VCaP (cell line): ENCODE measurements at regions not wholly inside any gene's neighbourhood (a gene's known extent, or its start where the extent isn't known, plus 50 kb on each side); places are given as distances from the start of the nearest gene placed in this dataset.
"Not testable (repeated sequence)": the region's sequence is repeated elsewhere in the genome, so short reads cannot be mapped to it uniquely, and the experiment has no call there.

Experiments used
- H3K27ac ChIP-seq: fragments of 450-650 bp; 2 replicates; pipeline ENCODE4 v1.5.1; 2017
- CTCF ChIP-seq: fragments of 450-650 bp; conservative IDR thresholded peaks from 2 replicates; pipeline ENCODE4 v1.5.1; 2017; ENCODE audit warnings: mild to moderate bottlenecking, moderate library complexity

- no peak overlapping the region for H3K27ac ChIP-seq
- no peak for TF ChIP-seq CTCF
Measured at GRCh38 chr12:71315328-71315985, 124.1 kb upstream of the LGR5 start.

GRCh38 chr12:71312768-71313403 is 126.7 kb upstream of the LGR5 start:
- H3K27ac ChIP-seq = no peak overlapping the region
- TF ChIP-seq CTCF = no peak

- not testable (repeated sequence) for H3K27ac ChIP-seq
Measured at GRCh38 chr12:71311611-71312010, 128.0 kb upstream of the LGR5 start.

- no peak overlapping the region for H3K27ac ChIP-seq
- no peak for TF ChIP-seq CTCF
Measured at GRCh38 chr12:71306808-71307207, 132.8 kb upstream of the LGR5 start.

GRCh38 chr12:71304306-71304705 is 135.3 kb upstream of the LGR5 start:
- no peak overlapping the region for H3K27ac ChIP-seq
- TF ChIP-seq CTCF = no peak

- no peak for TF ChIP-seq CTCF
Measured at GRCh38 chr12:71303199-71303598, 136.4 kb upstream of the LGR5 start.

GRCh38 chr12:71300772-71301675 is 138.6 kb upstream of the LGR5 start:
- TF ChIP-seq CTCF = no peak
- H3K27ac ChIP-seq = no peak overlapping the region

More at GRCh38 chr12:71303199-71303598, 136.4 kb upstream of the LGR5 start:
- no peak overlapping the region for H3K27ac ChIP-seq
